ENCODE measurements at regions not wholly inside any gene's neighbourhood (a gene's known extent, or its start where the extent isn't known, plus 50 kb on each side); places are given as distances from the start of the nearest gene placed in this dataset.

DNA sequence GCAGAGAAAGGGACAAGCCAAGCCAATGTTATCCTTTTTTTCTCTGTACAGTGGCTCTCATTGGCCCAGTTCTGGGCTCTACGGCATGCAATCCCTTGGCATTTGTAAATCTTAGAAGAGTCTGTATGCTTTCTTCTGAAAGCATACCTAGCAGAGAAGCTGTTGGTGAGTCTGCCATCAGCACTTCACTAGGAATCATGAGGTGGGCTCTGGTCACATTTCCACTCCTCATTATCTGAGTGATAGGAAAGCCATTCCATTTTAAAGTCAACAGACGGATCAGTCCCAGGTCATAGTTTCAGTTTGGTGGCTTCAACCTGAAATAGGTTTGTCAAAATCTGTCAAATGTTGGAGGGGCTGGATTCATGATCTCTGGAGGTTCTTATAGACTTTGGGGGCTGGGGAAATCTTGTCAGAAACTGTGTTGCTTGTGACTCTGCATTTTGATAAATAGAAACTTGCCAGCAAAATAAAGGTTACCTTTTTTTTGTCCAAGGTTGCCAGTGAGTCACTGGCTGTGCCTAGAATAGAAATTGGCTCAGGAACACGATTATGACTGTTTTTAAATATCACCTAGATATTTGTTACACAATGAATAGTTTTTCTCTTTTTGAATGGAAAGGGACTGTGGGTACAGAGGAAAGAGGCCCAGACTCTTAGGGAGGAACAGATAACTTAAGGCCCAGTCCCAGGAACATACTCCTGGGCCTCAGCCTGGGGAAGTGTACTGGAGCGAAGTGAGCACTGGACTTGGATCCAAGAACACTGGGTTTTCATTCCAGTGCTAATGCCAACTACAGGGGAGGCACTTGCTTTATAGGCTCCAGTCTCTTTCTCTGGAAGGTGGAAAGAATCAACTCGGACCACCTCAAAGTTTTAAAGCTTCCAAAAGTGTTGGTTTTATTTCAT, 183.1 kb downstream of the NMUR2 start:
- no peak for DNase-seq (ENCODE audit: low read depth)
- no peak overlapping the region for H3K4me3 ChIP-seq (ENCODE audit: low read depth, low read length)
- TF ChIP-seq, protein P1, sequence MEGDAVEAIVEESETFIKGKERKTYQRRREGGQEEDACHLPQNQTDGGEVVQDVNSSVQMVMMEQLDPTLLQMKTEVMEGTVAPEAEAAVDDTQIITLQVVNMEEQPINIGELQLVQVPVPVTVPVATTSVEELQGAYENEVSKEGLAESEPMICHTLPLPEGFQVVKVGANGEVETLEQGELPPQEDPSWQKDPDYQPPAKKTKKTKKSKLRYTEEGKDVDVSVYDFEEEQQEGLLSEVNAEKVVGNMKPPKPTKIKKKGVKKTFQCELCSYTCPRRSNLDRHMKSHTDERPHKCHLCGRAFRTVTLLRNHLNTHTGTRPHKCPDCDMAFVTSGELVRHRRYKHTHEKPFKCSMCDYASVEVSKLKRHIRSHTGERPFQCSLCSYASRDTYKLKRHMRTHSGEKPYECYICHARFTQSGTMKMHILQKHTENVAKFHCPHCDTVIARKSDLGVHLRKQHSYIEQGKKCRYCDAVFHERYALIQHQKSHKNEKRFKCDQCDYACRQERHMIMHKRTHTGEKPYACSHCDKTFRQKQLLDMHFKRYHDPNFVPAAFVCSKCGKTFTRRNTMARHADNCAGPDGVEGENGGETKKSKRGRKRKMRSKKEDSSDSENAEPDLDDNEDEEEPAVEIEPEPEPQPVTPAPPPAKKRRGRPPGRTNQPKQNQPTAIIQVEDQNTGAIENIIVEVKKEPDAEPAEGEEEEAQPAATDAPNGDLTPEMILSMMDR (IDR thresholded peaks at IDR 0.05; ENCODE audit: insufficient read depth, low read depth, low read length, missing control alignments) = no peak

DNA sequence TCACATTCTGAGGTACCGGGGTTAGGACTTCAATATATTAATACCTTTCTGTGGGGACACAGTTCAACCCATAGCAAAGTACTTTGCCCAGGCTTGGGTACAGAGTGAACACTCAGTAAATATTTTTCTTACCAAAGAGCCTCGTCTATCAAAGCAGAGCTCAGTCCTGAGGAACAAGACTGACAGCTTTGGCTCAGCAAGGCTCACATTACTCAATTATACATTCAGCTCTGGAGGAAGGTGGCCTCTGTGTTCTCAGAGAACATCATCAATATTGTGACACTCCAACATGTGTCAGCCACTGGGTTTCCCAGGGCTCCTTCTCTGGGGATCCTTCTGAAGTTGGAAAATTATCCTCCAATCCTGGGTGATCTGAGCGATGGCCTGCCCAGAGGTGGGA, 186.4 kb downstream of the NMUR2 start:
- TF ChIP-seq, protein P1 (IDR thresholded peaks at IDR 0.05; ENCODE audit: insufficient read depth, low read depth, low read length, missing control alignments) = no peak
- DNase-seq (ENCODE audit: low read depth) = no peak
- H3K4me3 ChIP-seq (ENCODE audit: low read depth, low read length) = no peak overlapping the region

DNA sequence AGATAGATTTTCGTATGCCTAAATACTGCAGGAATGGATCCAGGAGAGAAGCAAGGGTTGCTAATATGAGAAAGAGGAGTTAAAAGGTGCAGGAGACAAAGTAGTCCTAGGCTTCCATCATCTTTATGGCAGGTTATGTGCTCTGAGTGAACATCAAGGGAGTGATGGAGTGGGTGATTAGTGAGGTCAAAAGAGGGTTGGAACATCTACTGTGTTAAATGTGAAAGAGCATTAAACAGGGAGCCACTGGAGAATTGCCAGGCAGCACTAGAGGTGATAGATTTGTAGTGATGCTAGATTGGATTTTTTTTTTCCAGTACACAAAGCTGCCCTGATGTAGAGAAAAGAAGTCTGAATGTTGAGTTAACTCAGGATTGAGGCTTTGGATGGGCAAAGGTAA, 199.3 kb downstream of the NMUR2 start:
- TF ChIP-seq, protein P1 (IDR thresholded peaks at IDR 0.05; ENCODE audit: insufficient read depth, low read depth, low read length, missing control alignments) = no peak
- H3K4me3 ChIP-seq (ENCODE audit: low read depth, low read length) = no peak overlapping the region
- DNase-seq (ENCODE audit: low read depth) = no peak

DNA sequence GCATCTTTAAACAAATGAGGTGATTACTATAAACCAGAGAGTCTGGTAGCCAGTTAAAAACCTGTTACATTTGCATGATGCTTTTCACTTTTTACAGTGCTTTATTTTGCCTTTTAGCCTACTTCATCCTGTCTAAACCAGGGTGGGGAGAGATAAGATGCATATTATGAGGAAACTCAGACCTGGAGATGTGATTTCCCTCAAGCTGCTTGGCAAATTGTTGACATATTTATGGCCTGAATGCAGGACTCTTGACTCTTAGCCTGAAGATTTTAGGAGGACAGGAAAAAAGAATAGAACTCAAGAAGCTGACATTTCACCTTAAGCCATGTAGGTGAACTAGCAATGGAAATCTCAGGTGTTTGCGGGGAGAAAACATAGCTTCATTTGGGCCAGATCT, 202.8 kb downstream of the NMUR2 start:
- DNase-seq (ENCODE audit: low read depth) = no peak
- TF ChIP-seq, protein P1 (IDR thresholded peaks at IDR 0.05; ENCODE audit: insufficient read depth, low read depth, low read length, missing control alignments) = no peak
- no peak overlapping the region for H3K4me3 ChIP-seq (ENCODE audit: low read depth, low read length)

DNA sequence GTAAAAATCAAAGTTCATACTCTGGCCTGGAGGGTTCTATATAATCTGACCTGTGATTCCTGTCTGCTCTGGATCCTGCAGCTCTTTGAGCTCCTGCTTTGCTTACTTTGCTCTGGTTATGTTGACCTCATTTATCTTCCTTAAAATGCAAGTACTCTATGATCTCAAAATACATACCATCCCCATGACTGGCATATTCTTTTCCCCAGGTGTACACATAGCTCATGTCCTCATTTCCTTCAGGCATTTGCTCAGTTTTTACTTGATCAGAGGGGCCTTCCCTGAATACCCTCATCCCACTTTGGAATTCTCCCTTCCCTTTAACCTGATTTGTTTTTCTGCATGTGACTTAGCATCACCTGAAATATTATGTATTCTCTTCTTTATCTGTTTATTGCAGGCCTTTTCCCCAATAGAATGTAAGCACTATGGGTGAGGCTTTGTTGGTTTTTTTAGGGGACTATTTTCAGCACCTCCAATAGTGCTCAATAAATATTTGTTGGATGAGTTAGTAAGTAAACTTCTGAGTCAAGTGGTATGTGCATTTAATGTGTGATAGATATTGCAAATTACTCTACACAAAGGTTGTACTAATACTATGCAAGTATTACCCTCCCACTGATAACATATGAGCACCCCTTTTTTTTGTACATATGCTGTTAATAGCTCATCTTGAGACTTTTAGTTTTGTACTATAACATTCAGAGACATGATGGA, 211.5 kb downstream of the NMUR2 start:
- no peak overlapping the region for H3K4me3 ChIP-seq (ENCODE audit: low read depth, low read length)
- no peak for DNase-seq (ENCODE audit: low read depth)
- TF ChIP-seq, protein P1 (IDR thresholded peaks at IDR 0.05; ENCODE audit: insufficient read depth, low read depth, low read length, missing control alignments) = no peak

DNA sequence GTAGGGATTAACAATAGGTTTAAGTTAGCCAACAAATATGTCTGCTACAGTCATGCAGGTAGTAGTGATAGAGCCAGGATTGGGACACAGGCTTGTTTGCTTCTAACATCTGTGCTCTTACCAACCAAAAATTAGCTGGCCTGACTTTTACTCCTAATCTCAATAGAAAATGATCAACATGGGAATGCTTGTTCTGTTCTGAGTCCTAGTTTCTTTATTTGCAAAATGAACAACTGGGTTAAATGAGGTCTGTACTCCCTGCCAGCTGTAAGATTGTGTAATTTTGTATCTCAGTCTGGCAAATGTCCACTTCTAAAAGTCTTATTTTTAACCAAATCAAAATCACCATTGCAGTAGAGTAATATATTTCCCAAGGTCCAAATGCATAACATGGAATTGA, 216.8 kb downstream of the NMUR2 start:
- TF ChIP-seq, protein P1 (IDR thresholded peaks at IDR 0.05; ENCODE audit: insufficient read depth, low read depth, low read length, missing control alignments) = no peak
- DNase-seq (ENCODE audit: low read depth) = no peak
- H3K4me3 ChIP-seq (ENCODE audit: low read depth, low read length) = no peak overlapping the region

Data from GM12865 (cell line).